Activated CD4-positive, CD25-positive, alpha-beta regulatory T cell (primary cell): ENCODE measurements at regions not wholly inside any gene's neighbourhood (a gene's known extent, or its start where the extent isn't known, plus 50 kb on each side); places are given as distances from the start of the nearest gene placed in this dataset.

Experiments
- DNase-seq, 4 experiments: peaks; one replicate each; lab custom pipeline; 2025; lab: John Stamatoyannopoulos, UW

DNA sequence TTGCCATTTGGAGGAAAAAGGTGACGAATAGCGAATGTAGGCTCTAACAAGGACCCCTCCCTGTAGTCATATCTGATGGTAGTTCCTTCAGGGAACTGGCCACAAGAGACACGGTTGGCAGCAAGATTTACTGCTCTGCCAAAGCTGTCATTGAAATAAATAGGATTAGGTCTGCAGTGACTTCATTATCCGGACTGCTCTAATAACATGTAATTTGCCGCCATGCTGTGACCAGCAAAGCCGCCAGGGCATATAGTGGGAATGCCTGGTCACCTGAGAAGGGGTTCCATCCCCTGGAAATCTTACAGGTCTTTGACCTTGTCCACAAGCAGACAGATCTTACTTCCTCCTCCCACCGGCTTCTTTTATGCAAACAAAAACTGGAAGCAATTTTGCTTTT, 59.4 kb upstream of the LAPTM4A start:
- no peak for DNase-seq

DNA sequence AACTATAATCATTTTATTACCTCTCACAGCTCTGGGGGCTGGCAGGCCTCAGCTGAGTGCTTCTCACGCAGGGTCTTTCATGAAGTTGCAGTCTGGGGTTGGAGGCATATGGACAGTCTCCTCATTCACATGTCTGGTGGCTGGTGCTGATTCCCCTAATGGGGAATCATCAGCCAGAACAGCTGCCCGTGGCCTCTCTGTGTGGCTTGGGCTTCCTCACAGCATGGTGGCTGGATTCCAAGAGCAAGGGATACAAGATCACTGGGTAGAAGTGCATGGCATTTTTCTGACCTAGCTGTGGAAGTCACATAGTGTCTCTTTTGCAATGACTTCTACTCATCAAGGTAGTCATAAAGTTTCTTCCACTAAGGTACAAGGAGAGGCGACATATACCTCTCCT, 59.0 kb upstream of the LAPTM4A start:
- DNase-seq = no peak

DNA sequence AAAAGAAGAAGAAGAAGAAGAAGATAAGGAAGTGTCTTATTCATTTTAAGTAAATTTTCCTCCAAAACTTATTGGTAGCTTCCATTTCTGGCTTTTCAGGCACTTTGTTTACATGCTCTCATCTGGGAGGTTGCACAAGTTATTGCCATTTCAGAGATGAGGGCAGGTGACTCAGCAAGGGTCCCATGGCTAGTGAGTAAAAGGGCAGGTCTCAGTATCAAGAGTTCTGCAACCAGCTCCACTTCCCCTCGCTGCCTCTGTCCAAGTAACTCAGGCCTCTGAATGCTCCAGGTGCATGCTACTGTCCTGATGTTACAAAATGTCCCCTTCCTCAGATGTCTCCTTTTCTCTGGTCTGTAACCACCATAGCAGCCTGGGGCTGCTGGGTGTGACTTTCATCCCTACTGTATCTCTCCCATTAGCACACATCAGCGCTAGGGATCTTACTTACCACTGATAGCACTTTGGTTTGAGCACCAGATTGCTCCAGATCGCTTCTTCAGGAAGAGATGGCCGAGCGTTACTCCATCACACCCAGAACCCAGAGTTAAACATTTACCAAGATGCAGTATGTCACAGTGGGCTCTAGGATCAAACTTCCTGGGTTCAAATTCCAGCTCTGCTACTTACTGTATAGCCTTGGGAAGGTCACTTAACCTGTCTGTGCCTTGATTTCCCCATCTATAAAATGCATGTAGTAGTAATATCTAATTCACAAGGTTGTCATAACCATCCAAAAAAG, 57.4 kb upstream of the LAPTM4A start:
- no peak for DNase-seq

DNA sequence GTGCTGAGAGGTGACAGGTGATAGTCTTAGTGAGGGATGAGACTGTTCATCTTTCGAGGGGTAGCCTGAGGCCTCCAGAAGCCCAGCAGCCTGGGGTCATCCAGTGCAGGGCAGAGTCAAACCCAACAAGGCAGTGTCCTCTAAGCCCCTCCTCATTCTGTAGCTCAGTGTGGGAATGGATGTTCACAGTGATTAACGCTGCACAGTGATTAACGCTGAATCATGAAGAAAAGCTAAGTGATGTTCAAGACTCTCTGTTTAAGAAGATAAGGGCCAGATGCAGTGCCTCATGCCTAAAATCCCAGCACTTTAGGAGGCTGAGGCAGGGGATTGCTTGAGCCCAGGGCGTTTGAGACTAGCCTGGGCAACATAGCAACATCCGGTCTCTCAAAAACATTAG, 56.3 kb upstream of the LAPTM4A start:
- no peak for DNase-seq

DNA sequence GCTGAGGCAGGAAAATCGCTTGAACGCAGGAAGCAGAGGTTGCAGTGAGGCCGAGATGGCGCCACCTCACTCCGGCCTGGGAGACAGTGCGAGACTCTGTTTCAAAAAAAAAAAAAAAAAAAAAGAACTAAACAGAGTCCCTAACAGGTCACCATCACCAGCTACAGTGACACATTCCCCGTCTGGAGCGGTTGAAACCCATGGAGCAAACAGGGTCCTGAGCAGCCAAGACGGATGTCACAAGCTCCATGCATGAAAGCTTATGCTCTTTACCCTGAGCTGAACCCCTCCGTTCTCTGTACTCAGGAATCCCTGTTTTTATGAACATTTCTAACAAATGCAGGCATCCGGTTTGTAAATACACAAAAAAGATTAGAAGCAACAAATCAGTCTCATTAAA, 55.9 kb upstream of the LAPTM4A start:
- no peak for DNase-seq

DNA sequence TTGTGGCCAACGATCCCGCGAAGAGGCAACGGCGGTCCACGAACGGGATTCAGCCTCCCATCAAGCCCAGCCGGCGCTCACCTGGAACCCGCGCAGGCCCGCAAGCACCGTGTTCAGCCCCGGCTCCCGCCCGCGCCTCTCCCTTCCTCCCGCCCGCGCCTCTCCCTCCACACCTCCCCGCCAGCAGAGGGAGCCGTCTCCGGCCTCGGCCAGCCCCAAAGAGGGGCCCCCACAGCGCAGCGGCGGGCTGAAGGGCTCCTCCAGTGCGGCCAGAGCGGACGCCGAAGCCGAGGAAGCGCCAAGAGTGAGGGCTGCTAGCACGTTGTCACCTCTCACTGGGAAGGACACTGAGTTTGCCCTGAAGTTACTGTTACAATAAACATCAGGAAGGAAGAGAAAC, 55.3 kb upstream of the LAPTM4A start:
- no peak for DNase-seq

DNA sequence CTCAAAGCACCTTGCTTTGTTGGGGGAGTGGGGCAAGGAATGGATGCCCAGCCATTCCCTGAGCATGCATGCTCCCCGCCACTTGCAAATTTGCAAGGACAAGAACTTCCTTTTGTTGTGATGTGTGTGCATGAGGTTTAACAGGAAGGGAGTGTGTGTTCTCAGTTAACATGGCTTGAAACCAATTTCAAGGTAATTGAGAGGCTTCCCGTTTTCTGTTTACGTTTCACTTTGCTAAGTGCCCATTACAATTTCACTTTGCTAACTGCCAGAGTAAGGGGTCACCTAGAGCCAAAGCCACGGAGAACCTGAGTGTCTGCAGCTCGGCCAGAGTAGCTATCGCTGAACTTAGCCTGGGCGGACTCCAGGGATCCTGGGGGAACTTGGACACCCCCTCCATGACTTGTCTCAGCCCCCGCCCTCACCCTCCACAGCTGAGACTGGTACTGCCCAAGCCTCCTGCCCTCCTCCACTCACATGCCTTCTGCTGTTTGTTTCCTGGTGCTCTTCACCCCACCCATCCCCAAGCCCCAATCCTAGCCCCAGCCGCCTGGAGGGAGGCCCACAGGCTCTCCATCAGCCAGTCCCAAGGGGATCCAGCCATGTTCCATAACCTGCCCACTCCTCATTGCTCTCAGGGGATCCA, 53.6 kb upstream of the LAPTM4A start:
- no peak for DNase-seq

DNA sequence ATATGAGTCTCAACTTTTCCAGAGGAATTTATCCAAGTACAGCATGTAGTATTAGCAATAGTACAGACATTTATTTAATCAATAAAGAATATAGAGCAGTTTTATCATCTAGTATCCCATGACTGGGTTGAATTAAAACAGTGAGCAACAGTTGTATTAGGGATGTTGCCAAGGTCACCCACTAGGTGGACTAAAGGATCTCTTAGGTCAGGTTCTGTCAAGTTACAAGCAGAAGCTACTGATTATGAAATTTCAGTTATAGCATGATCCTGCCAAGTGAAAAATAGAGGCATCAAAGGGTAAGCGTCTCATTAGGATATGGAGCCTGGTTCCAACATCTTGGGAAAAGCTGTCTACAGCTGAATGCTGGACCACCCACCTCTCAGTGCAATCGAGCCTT, 52.1 kb upstream of the LAPTM4A start:
- DNase-seq = no peak
